GM12892 (cell line): ENCODE measurements at regions not wholly inside any gene's neighbourhood (a gene's known extent, or its start where the extent isn't known, plus 50 kb on each side); places are given as distances from the start of the nearest gene placed in this dataset.

Experiments
- DNase-seq: peaks from one replicate; pipeline ENCODE4 v3.0.0; 2011; ENCODE audit not compliant: insufficient read length
- FAIRE-seq: peaks from 2 replicates; lab custom pipeline; 2011; peaks lifted over from hg19 to GRCh38; lab: Jason Lieb, UNC
- POLR2A ChIP-seq: IDR thresholded peaks from 2 replicates; pipeline ENCODE4 v1.6.1; 2011; ENCODE audit warnings: low read depth, low read length, control low read depth
- POLR2AphosphoS5 ChIP-seq: IDR thresholded peaks from 2 replicates; pipeline ENCODE4 v1.6.1; 2011; ENCODE audit warnings: low read depth, low read length, control low read depth
- TAF1 ChIP-seq: IDR thresholded peaks from 2 replicates; pipeline ENCODE4 v1.6.1; 2011; ENCODE audit warnings: low read depth, mild to moderate bottlenecking, control low read depth, low read length, borderline replicate concordance

DNA sequence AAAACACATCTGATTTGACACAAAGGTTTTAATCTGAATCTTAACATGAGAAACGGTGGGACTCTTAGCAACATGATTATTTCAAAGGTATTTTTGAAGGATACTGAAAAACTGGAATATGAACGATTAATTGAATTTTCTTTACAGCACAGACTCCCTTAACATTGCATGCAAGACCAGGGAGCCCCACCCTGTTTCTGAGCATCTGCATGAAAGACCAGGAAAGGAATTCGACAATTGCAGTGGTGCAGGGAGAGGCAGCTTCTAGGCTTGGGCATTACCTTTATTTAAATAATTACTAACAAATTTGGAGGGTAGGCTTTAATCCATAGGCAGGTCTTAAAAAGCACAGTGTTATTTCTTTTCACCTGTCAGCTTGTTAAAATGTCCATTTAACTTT is 240.6 kb upstream of the TOPAZ1 start:
- FAIRE-seq = no peak
- no peak for DNase-seq
- TF ChIP-seq POLR2A = no peak
- no peak for TF ChIP-seq TAF1
- no peak for TF ChIP-seq POLR2AphosphoS5

GRCh38 chr3:44003801-44004200 is 237.9 kb upstream of the TOPAZ1 start:
- TF ChIP-seq POLR2AphosphoS5 = no peak
- no peak for TF ChIP-seq POLR2A
- TF ChIP-seq TAF1 = no peak
- DNase-seq (no peak), FAIRE-seq (peak; percentile 38)

DNA sequence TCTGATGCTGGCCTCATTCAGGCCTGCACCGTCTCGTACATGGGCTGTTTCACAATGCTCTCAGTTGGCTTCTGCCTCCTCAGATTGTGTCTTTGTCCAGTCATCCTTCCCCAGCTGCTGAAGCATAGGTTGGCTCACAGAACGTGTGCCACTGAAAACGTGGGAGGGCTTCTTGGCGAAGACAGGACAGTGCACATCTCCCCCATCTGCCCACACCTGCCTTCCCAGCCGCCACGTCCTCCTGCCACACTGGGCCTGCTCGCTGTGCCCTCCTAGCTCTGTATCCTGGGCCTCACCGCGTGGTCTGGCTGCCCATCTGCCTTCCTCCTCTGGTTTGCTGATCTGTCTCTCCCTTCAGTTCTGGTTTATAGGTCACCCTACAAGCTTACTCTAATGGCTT is 230.0 kb upstream of the TOPAZ1 start:
- DNase-seq (no peak), FAIRE-seq (no peak)
- no peak for TF ChIP-seq TAF1
- no peak for TF ChIP-seq POLR2A
- no peak for TF ChIP-seq POLR2AphosphoS5

GRCh38 chr3:44012160-44012899 is 229.4 kb upstream of the TOPAZ1 start:
- no peak for FAIRE-seq
- TF ChIP-seq TAF1 (no peak), POLR2A (no peak), POLR2AphosphoS5 (no peak)

GRCh38 chr3:44013967-44014366 is 227.7 kb upstream of the TOPAZ1 start:
- DNase-seq (no peak), FAIRE-seq (no peak)
- TF ChIP-seq POLR2A (no peak), TAF1 (no peak), POLR2AphosphoS5 (no peak)

More at GRCh38 chr3:44012160-44012899, 229.4 kb upstream of the TOPAZ1 start:
- no peak for DNase-seq

DNA sequence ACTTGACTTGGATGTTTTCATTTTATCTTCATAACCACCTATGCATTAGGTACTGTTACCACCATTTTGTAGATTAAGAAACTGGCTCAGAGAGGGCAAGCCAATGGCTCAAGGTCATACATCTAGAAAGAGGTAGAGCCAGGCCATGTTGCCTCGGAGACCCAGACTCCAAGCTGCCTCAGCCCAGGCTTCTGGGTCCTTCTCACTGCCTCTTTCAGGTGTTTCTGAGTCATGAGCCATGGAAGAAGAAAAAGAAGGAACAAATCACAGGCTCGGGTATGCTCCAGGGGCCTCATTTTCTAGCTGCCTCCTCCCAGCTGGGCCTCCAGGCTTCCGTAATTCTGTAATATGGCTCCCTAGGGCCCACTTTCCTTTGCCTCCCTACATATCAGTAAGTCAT is 226.5 kb upstream of the TOPAZ1 start:
- FAIRE-seq (no peak), DNase-seq (no peak)
- TF ChIP-seq POLR2AphosphoS5 = no peak
- TF ChIP-seq POLR2A = no peak
- no peak for TF ChIP-seq TAF1

- DNase-seq (no peak), FAIRE-seq (no peak)
- TF ChIP-seq POLR2A = no peak
- no peak for TF ChIP-seq POLR2AphosphoS5
- TF ChIP-seq TAF1 = no peak
Observed at GRCh38 chr3:44016818-44017217, 224.9 kb upstream of the TOPAZ1 start.

- no peak for DNase-seq
- no peak for TF ChIP-seq POLR2A
- no peak for TF ChIP-seq TAF1
- no peak for TF ChIP-seq POLR2AphosphoS5
- no peak for FAIRE-seq
Observed at GRCh38 chr3:44018926-44019325, 222.8 kb upstream of the TOPAZ1 start.

DNA sequence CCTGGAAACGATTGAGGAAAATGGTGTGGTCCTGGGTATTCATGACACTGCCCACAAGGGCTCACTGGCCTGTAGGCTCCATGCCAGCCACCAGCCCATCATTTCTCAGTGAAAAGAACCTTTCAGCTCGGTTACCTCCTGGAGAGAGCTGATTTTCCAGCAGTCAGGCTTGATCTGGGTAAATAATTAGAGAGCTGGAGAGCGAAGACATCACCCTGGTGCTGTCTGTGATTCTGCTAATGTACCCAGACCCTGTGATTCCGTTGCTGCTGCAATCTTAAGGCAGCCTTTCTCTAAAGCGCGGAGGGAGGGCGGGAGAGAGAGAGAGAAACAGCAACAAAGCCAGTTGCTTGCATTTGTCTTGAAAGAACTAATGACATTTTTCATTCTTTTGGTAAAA is 221.9 kb upstream of the TOPAZ1 start:
- TF ChIP-seq POLR2A (no peak), TAF1 (no peak), POLR2AphosphoS5 (no peak)
- DNase-seq = no peak

DNA sequence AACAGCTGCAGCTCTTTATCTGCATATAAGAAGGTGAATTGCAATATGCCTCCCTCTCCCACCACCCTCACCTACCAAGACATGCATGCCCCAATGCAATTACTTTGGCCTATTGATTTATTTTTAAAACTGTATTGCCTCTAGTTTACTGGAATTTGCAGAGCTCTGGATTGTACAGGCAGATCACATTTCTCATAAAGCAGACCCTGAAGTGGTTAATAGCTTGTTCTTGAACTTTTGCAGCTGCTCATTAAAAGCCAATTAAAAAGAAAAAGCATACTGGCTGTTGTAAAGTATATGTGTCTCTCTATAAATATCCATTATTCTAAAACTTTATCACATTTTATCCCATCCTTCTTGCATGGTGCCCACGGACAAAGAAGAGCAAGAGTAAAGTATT is 221.5 kb upstream of the TOPAZ1 start:
- FAIRE-seq (no peak), DNase-seq (no peak)
- no peak for TF ChIP-seq POLR2AphosphoS5
- TF ChIP-seq POLR2A = no peak
- TF ChIP-seq TAF1 = no peak

More for the DNA sequence above, 221.9 kb upstream of the TOPAZ1 start:
- FAIRE-seq = no peak

GRCh38 chr3:44021651-44022594 is 219.8 kb upstream of the TOPAZ1 start:
- FAIRE-seq (no peak), DNase-seq (no peak)
- TF ChIP-seq POLR2AphosphoS5 (no peak), POLR2A (no peak), TAF1 (no peak)
